Loucy (cell line): ENCODE measurements at regions not wholly inside any gene's neighbourhood (a gene's known extent, or its start where the extent isn't known, plus 50 kb on each side); places are given as distances from the start of the nearest gene placed in this dataset.

Source experiments
- H2AFZ ChIP-seq: fragments of 200-600 bp; sonication (generic); 2 replicates; pipeline ENCODE4 v1.6.0; 2016; ENCODE audit warnings: antibody characterized with exemption, mild to moderate bottlenecking, low read length, moderate library complexity
- H3F3A ChIP-seq: fragments of 200-600 bp; 2 replicates; pipeline ENCODE4 v1.6.0; 2016; ENCODE audit warnings: antibody characterized with exemption, low read depth, mild to moderate bottlenecking
- H3K27me3 ChIP-seq: fragments of 200-600 bp; sonication (generic); 2 replicates; pipeline ENCODE4 v1.6.1; 2014; ENCODE audit warnings: low read length, mild to moderate bottlenecking; ENCODE audit not compliant: insufficient read depth, poor library complexity, severe bottlenecking
- H3K36me3 ChIP-seq: fragments of 200-600 bp; sonication (generic); 2 replicates; pipeline ENCODE4 v1.6.1; 2016; ENCODE audit warnings: low read length; ENCODE audit not compliant: insufficient read depth
- H3K4me1 ChIP-seq: fragments of 200-600 bp; sonication (generic); 2 replicates; pipeline ENCODE4 v1.5.1; 2014; ENCODE audit warnings: low read length, mild to moderate bottlenecking; ENCODE audit not compliant: insufficient read depth, poor library complexity, severe bottlenecking
- H3K4me2 ChIP-seq: fragments of 200-600 bp; sonication (generic); 2 replicates; pipeline ENCODE4 v1.6.0; 2014; ENCODE audit warnings: antibody characterized with exemption, low read length, low read depth, mild to moderate bottlenecking; ENCODE audit not compliant: poor library complexity, severe bottlenecking
- H3K4me3 ChIP-seq: fragments of 200-600 bp; sonication (generic); 2 replicates; pipeline ENCODE4 v1.5.1; 2014; ENCODE audit warnings: low read length, mild to moderate bottlenecking, mixed read lengths; ENCODE audit not compliant: poor library complexity, severe bottlenecking
- H3K79me2 ChIP-seq: fragments of 200-600 bp; sonication (generic); 2 replicates; pipeline ENCODE4 v1.6.1; 2014; ENCODE audit warnings: low read length; ENCODE audit not compliant: insufficient read depth
- H3K9ac ChIP-seq: fragments of 200-600 bp; sonication (generic); 2 replicates; pipeline ENCODE4 v1.6.0; 2014; ENCODE audit warnings: mild to moderate bottlenecking, low read depth, low read length, moderate library complexity; ENCODE audit not compliant: poor library complexity, severe bottlenecking
- H3K9me2 ChIP-seq: fragments of 200-600 bp; sonication (generic); replicated peaks from 2 replicates; pipeline ENCODE4 v1.6.1; 2016; ENCODE audit warnings: low read depth, low read length, mixed read lengths
- H3K9me3 ChIP-seq: fragments of 200-600 bp; sonication (generic); 2 replicates; pipeline ENCODE4 v1.6.1; 2014; ENCODE audit warnings: mild to moderate bottlenecking, antibody characterized with exemption, low read length, low read depth; ENCODE audit not compliant: insufficient read depth
- H4K20me1 ChIP-seq: fragments of 200-600 bp; sonication (generic); 2 replicates; pipeline ENCODE4 v1.6.0; 2014; ENCODE audit warnings: antibody characterized with exemption, low read length, mild to moderate bottlenecking; ENCODE audit not compliant: insufficient read depth, poor library complexity, severe bottlenecking
- CTCF ChIP-seq: fragments of 200-600 bp; sonication (generic); conservative IDR thresholded peaks from 2 replicates; pipeline ENCODE4 v1.5.1; 2014; ENCODE audit warnings: mild to moderate bottlenecking, antibody characterized with exemption, low read length
- EZH2phosphoT487 ChIP-seq: fragments of 200-600 bp; IDR thresholded peaks from 2 replicates; pipeline ENCODE4 v1.6.1; 2018; ENCODE audit warnings: antibody characterized with exemption, mild to moderate bottlenecking, moderate library complexity, borderline replicate concordance

- H3K27me3 ChIP-seq = no peaks in the 10 kb centered on the region
- H3K4me2 ChIP-seq = no peak overlapping the region
- no peaks in the 10 kb centered on the region for H3K9me2 ChIP-seq
- no peak overlapping the region for H3K9ac ChIP-seq
- TF ChIP-seq CTCF = no peak
- TF ChIP-seq EZH2phosphoT487 = no peak
- no peaks in the 10 kb centered on the region for H3F3A ChIP-seq
- no peaks in the 10 kb centered on the region for H3K36me3 ChIP-seq
- H4K20me1 ChIP-seq = no peaks in the 10 kb centered on the region
- H3K4me3 ChIP-seq = no peak overlapping the region
- peaks cover 8% of the 10 kb centered on the region; the same call in 1 of the 2 replicates for H3K9me3 ChIP-seq
- H2AFZ ChIP-seq = no peak overlapping the region
- H3K79me2 ChIP-seq = no peaks in the 10 kb centered on the region
- H3K4me1 ChIP-seq = no peaks in the 10 kb centered on the region
Observed at GRCh38 chr1:68623700-68624099, 126.8 kb upstream of the DEPDC1 start.

- no peaks in the 10 kb centered on the region for H3K9me2 ChIP-seq
- no peak overlapping the region for H3K9ac ChIP-seq
- H3K9me3 ChIP-seq = peaks cover 6% of the 10 kb centered on the region; the same call in 1 of the 2 replicates
- no peaks in the 10 kb centered on the region for H3F3A ChIP-seq
- H3K27me3 ChIP-seq = no peaks in the 10 kb centered on the region
- H3K79me2 ChIP-seq = no peaks in the 10 kb centered on the region
- H4K20me1 ChIP-seq = no peaks in the 10 kb centered on the region
- no peaks in the 10 kb centered on the region for H3K4me1 ChIP-seq
- TF ChIP-seq CTCF (no peak), EZH2phosphoT487 (no peak)
- no peak overlapping the region for H3K4me3 ChIP-seq
- H3K36me3 ChIP-seq = no peaks in the 10 kb centered on the region
- no peak overlapping the region for H2AFZ ChIP-seq
- no peak overlapping the region for H3K4me2 ChIP-seq
Observed at GRCh38 chr1:68624233-68624632, 127.4 kb upstream of the DEPDC1 start.

GRCh38 chr1:68625624-68626023 is 128.7 kb upstream of the DEPDC1 start:
- Histone ChIP-seq H3K79me2 (no peaks in the 10 kb centered on the region), H4K20me1 (no peaks in the 10 kb centered on the region), H3K36me3 (no peaks in the 10 kb centered on the region)

More at GRCh38 chr1:68625624-68626023, 128.7 kb upstream of the DEPDC1 start:
- Histone ChIP-seq H3K4me1 (no peaks in the 10 kb centered on the region), H3K9ac (no peak overlapping the region), H3K4me2 (no peak overlapping the region), H3K27me3 (no peaks in the 10 kb centered on the region), H2AFZ (no peak overlapping the region), H3F3A (no peaks in the 10 kb centered on the region), H3K4me3 (no peak overlapping the region), H3K9me2 (no peaks in the 10 kb centered on the region), H3K9me3 (peaks cover 4% of the 10 kb centered on the region; the same call in 1 of the 2 replicates)
- TF ChIP-seq CTCF (no peak), EZH2phosphoT487 (no peak)
